HEK293T (cell line): ENCODE measurements at regions not wholly inside any gene's neighbourhood (a gene's known extent, or its start where the extent isn't known, plus 50 kb on each side); places are given as distances from the start of the nearest gene placed in this dataset.

ENCODE experiments used
- CTBP1 ChIP-seq: fragments of 450-650 bp; IDR thresholded peaks from 2 replicates; pipeline ENCODE4 v1.6.1; 2016; ENCODE audit warnings: borderline replicate concordance
- ELF4 ChIP-seq: fragments of 450-650 bp; IDR thresholded peaks from 2 replicates; pipeline ENCODE4 v1.6.1; 2017; ENCODE audit warnings: antibody characterized with exemption
- FOXA1 ChIP-seq: fragments of 450-650 bp; IDR thresholded peaks from 2 replicates; pipeline ENCODE4 v1.6.1; 2016; ENCODE audit warnings: mild to moderate bottlenecking
- FOXM1 ChIP-seq: fragments of 450-650 bp; IDR thresholded peaks from 2 replicates; pipeline ENCODE4 v1.6.1; 2017; ENCODE audit warnings: mild to moderate bottlenecking, borderline replicate concordance
- L3MBTL2 ChIP-seq: fragments of 450-650 bp; conservative IDR thresholded peaks from 2 replicates; pipeline ENCODE4 v1.6.1; 2016; ENCODE audit warnings: mild to moderate bottlenecking
- LEF1 ChIP-seq: fragments of 450-650 bp; IDR thresholded peaks from 2 replicates; pipeline ENCODE4 v1.6.1; 2017; ENCODE audit warnings: mild to moderate bottlenecking, borderline replicate concordance
- SP1 ChIP-seq: fragments of 450-650 bp; IDR thresholded peaks from 2 replicates; pipeline ENCODE4 v1.6.1; 2017
- SUZ12 ChIP-seq: fragments of 450-650 bp; IDR thresholded peaks from 2 replicates; pipeline ENCODE4 v1.6.1; 2016; ENCODE audit warnings: mild to moderate bottlenecking
- TARDBP ChIP-seq: fragments of 450-650 bp; IDR thresholded peaks from 2 replicates; pipeline ENCODE4 v1.6.1; 2016
- ZNF384 ChIP-seq: fragments of 450-650 bp; IDR thresholded peaks from 2 replicates; pipeline ENCODE4 v1.6.1; 2016
- TF ChIP-seq, protein P1 (sequence below): fragments of 450-650 bp; IDR thresholded peaks from 2 replicates; pipeline ENCODE4 v1.6.1; 2016

- TF ChIP-seq ZNF384: no peak
- TF ChIP-seq SP1: no peak
- no peak for TF ChIP-seq TARDBP
- no peak for TF ChIP-seq FOXA1
- TF ChIP-seq, protein P1, sequence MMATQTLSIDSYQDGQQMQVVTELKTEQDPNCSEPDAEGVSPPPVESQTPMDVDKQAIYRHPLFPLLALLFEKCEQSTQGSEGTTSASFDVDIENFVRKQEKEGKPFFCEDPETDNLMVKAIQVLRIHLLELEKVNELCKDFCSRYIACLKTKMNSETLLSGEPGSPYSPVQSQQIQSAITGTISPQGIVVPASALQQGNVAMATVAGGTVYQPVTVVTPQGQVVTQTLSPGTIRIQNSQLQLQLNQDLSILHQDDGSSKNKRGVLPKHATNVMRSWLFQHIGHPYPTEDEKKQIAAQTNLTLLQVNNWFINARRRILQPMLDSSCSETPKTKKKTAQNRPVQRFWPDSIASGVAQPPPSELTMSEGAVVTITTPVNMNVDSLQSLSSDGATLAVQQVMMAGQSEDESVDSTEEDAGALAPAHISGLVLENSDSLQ: no peak
- TF ChIP-seq CTBP1: no peak
- TF ChIP-seq FOXM1: no peak
- no peak for TF ChIP-seq SUZ12
- no peak for TF ChIP-seq ELF4
- no peak for TF ChIP-seq LEF1
- TF ChIP-seq L3MBTL2: no peak
These were observed 265.4 kb downstream of the EN1 start for GRCh38 chr2:118582058-118582457.
